Hepatocyte (in vitro differentiated cells): ENCODE measurements at regions not wholly inside any gene's neighbourhood (a gene's known extent, or its start where the extent isn't known, plus 50 kb on each side); places are given as distances from the start of the nearest gene placed in this dataset.

Experiments used
- EZH2 ChIP-seq: fragments of 200-600 bp; sonication (generic); IDR thresholded peaks from 2 replicates; pipeline ENCODE4 v1.6.1; 2016; ENCODE audit warnings: antibody characterized with exemption, mild to moderate bottlenecking, borderline replicate concordance
- TF ChIP-seq, protein P1 (sequence below): fragments of 200-600 bp; sonication (generic); IDR thresholded peaks from 2 replicates; pipeline ENCODE4 v1.5.1; 2016; ENCODE audit warnings: antibody characterized with exemption, mild to moderate bottlenecking; ENCODE audit not compliant: poor library complexity

DNA sequence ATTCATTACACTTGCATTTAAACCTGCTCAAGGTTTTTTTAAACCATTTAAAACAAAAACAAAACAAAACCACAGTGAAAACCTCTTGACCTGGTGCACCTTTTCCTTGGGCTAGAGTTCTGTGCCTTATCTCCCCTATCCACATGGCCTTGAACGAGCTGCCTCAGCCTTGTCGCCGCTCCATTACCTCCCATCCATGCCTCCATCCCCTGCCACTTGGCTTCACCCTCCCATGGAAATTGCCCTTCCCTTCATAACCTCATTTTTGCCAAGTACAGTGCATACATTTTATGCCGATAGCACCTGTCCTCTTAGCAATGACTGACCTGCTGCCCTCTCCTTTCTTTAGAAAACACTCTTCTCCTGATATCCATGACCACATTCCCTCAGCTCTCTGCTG lies 188.6 kb upstream of the ASIC2 start:
- TF ChIP-seq, protein P1, sequence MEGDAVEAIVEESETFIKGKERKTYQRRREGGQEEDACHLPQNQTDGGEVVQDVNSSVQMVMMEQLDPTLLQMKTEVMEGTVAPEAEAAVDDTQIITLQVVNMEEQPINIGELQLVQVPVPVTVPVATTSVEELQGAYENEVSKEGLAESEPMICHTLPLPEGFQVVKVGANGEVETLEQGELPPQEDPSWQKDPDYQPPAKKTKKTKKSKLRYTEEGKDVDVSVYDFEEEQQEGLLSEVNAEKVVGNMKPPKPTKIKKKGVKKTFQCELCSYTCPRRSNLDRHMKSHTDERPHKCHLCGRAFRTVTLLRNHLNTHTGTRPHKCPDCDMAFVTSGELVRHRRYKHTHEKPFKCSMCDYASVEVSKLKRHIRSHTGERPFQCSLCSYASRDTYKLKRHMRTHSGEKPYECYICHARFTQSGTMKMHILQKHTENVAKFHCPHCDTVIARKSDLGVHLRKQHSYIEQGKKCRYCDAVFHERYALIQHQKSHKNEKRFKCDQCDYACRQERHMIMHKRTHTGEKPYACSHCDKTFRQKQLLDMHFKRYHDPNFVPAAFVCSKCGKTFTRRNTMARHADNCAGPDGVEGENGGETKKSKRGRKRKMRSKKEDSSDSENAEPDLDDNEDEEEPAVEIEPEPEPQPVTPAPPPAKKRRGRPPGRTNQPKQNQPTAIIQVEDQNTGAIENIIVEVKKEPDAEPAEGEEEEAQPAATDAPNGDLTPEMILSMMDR: no peak
- no peak for TF ChIP-seq EZH2
